ENCODE measurements at regions not wholly inside any gene's neighbourhood (a gene's known extent, or its start where the extent isn't known, plus 50 kb on each side); places are given as distances from the start of the nearest gene placed in this dataset.

GRCh38 chr5:142453932-142454331, 129.1 kb upstream of the SPRY4 start:
- no peak for DNase-seq (ENCODE audit: low read depth, low spot score)
- CTCF ChIA-PET, result no interaction called here
- dilution Hi-C loops (cut with MboI; ENCODE audit: extremely low pct_ligation_motif_present, low sequenced_read_pairs), result no loop called here

More at GRCh38 chr5:142453932-142454331, 129.1 kb upstream of the SPRY4 start:
- POLR2A ChIA-PET, result no interaction called here
- Histone ChIP-seq H4K20me1 (replicated peaks; ENCODE audit: control insufficient read depth, extremely low read depth, insufficient read depth, low read length) (no peaks in the 10 kb centered on the region), H3K4me1 (ENCODE audit: control insufficient read depth, extremely low read depth, insufficient read depth, low read length) (no peaks in the 10 kb centered on the region), H3K9me1 (replicated peaks; ENCODE audit: control insufficient read depth, extremely low read depth, insufficient read depth, low read length) (no peaks in the 10 kb centered on the region), H3K9me3 (replicated peaks; ENCODE audit: control insufficient read depth, insufficient read depth, low read length) (no peaks in the 10 kb centered on the region), H2AFZ (ENCODE audit: low read depth, low read length) (peak overlapping the region; percentile 63), H3K4me2 (ENCODE audit: insufficient read depth, low read length) (no peak overlapping the region), H3K79me2 (ENCODE audit: control insufficient read depth, insufficient read depth, low read length) (no peaks in the 10 kb centered on the region), H3K27ac (ENCODE audit: insufficient read depth, low read depth, low read length) (no peak overlapping the region), H3K4me3 (replicated peaks in 1 of 3; ENCODE audit: insufficient read depth in 1 of 3, low read depth in 1 of 3, low read length in 3 of 3) (no peak overlapping the region), H3K9ac (replicated peaks; ENCODE audit: extremely low read depth, insufficient read depth, low read length) (no peak overlapping the region), H3K36me3 (ENCODE audit: control insufficient read depth in 2 of 2, extremely low read depth in 1 of 2, insufficient read depth in 2 of 2, low read length in 2 of 2) (no peaks in the 10 kb centered on the region), H3K27me3 (ENCODE audit: control insufficient read depth in 2 of 2, insufficient read depth in 2 of 2, low read length in 2 of 2) (no peaks in the 10 kb centered on the region)
- TF ChIP-seq EZH2 (IDR thresholded peaks at IDR 0.05; ENCODE audit: borderline replicate concordance, low read depth, low read length, severe bottlenecking) (no peak), POLR2A (IDR thresholded peaks at IDR 0.05; ENCODE audit: low read depth, low read length) (no peak), JUN (IDR thresholded peaks at IDR 0.05; ENCODE audit: borderline replicate concordance, insufficient read depth, insufficient read length, low read depth) (no peak), GATA2 (IDR thresholded peaks at IDR 0.05; ENCODE audit: insufficient read depth, insufficient read length, low read depth, low read length) (no peak), POLR2AphosphoS5 (IDR thresholded peaks at IDR 0.05; ENCODE audit: insufficient read depth, low read depth, low read length) (no peak), FOS (IDR thresholded peaks at IDR 0.05; ENCODE audit: borderline replicate concordance, insufficient read depth, low read length) (no peak), MYC (IDR thresholded peaks at IDR 0.05; ENCODE audit: low read depth, low read length) (no peak), CTCF (IDR thresholded peaks at IDR 0.05; ENCODE audit: extremely low read depth in 1 of 2, insufficient read depth in 1 of 2, low read depth in 1 of 2, low read length in 2 of 2) (no peak)
- TF ChIP-seq, protein P1, sequence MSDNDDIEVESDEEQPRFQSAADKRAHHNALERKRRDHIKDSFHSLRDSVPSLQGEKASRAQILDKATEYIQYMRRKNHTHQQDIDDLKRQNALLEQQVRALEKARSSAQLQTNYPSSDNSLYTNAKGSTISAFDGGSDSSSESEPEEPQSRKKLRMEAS (IDR thresholded peaks at IDR 0.05; ENCODE audit: insufficient read depth, insufficient read length), result no peak
- no TSS peak for BruUV-seq (replicated peaks)
- no peak for FAIRE-seq
- intact Hi-C loops (cut with micrococcal nuclease), result no loop called here
